Activated CD4-positive, alpha-beta T cell treated with anti-CD3 and anti-CD28 coated beads, Interleukin-2, amount 10 ng/mL, durations not matched to agents 7 days and 5 days (primary cell): ENCODE measurements at regions not wholly inside any gene's neighbourhood (a gene's known extent, or its start where the extent isn't known, plus 50 kb on each side); places are given as distances from the start of the nearest gene placed in this dataset.

Experiments
- CTCF ChIA-PET: fragments of 350-600 bp; sonication (Branson Sonifier 250); formaldehyde crosslinking; loops from one replicate; lab custom pipeline; 2021; ENCODE audit warnings: antibody characterized with exemption; lab: Charles Lee
- POLR2A ChIA-PET: fragments of 350-600 bp; sonication (Branson Sonifier 250); formaldehyde crosslinking; loops from one replicate; lab custom pipeline; 2021; ENCODE audit warnings: antibody characterized with exemption; lab: Charles Lee
- DNase-seq: peaks from one replicate; pipeline ENCODE4 v3.0.0-alpha.2; 2020
- H3K27ac Mint-ChIP-seq: one replicate; pipeline ENCODE4 v1.8.0; 2021; ENCODE audit warnings: mild to moderate bottlenecking, moderate library complexity, mixed read lengths
- H3K27me3 Mint-ChIP-seq: one replicate; pipeline ENCODE4 v1.8.0; 2021; ENCODE audit warnings: mixed read lengths
- H3K36me3 Mint-ChIP-seq: one replicate; pipeline ENCODE4 v1.8.0; 2021; ENCODE audit warnings: low read depth, mixed read lengths
- H3K4me1 Mint-ChIP-seq: one replicate; pipeline ENCODE4 v1.8.0; 2021; ENCODE audit warnings: mixed read lengths
- H3K4me3 Mint-ChIP-seq: one replicate; pipeline ENCODE4 v1.8.0; 2021; ENCODE audit warnings: mild to moderate bottlenecking, moderate library complexity, mixed read lengths
- H3K9me3 Mint-ChIP-seq: one replicate; pipeline ENCODE4 v1.8.0; 2021; ENCODE audit warnings: mixed read lengths

- ChIA-PET POLR2A (no interaction called here), CTCF (no interaction called here)
- Mint-ChIP-seq H3K9me3 (no peaks in the 10 kb centered on the region), H3K36me3 (no peaks in the 10 kb centered on the region), H3K27ac (no peak overlapping the region), H3K4me3 (no peak overlapping the region), H3K4me1 (no peaks in the 10 kb centered on the region), H3K27me3 (peaks cover 2% of the 10 kb centered on the region)
- no peak for DNase-seq
Measured at GRCh38 chr1:115499253-115499652, 142.5 kb upstream of the VANGL1 start.

- CTCF ChIA-PET: no interaction called here
- no peak overlapping the region for H3K27ac Mint-ChIP-seq
- no peaks in the 10 kb centered on the region for H3K4me1 Mint-ChIP-seq
- H3K27me3 Mint-ChIP-seq: peaks cover 2% of the 10 kb centered on the region
- H3K36me3 Mint-ChIP-seq: no peaks in the 10 kb centered on the region
- DNase-seq: no peak
- POLR2A ChIA-PET: no interaction called here
- no peaks in the 10 kb centered on the region for H3K9me3 Mint-ChIP-seq
- no peak overlapping the region for H3K4me3 Mint-ChIP-seq
Measured at GRCh38 chr1:115496904-115497527, 144.8 kb upstream of the VANGL1 start.

- no peaks in the 10 kb centered on the region for H3K9me3 Mint-ChIP-seq
- H3K27ac Mint-ChIP-seq: no peak overlapping the region
- CTCF ChIA-PET: no interaction called here
- no peaks in the 10 kb centered on the region for H3K36me3 Mint-ChIP-seq
- H3K4me1 Mint-ChIP-seq: no peaks in the 10 kb centered on the region
- DNase-seq: no peak
- no peaks in the 10 kb centered on the region for H3K27me3 Mint-ChIP-seq
- H3K4me3 Mint-ChIP-seq: no peak overlapping the region
- POLR2A ChIA-PET: no interaction called here
Measured at GRCh38 chr1:115495625-115496024, 146.1 kb upstream of the VANGL1 start.

GRCh38 chr1:115495111-115495510, 146.7 kb upstream of the VANGL1 start:
- no peaks in the 10 kb centered on the region for H3K36me3 Mint-ChIP-seq
- no peak overlapping the region for H3K4me3 Mint-ChIP-seq
- no peaks in the 10 kb centered on the region for H3K9me3 Mint-ChIP-seq
- ChIA-PET POLR2A (no interaction called here), CTCF (no interaction called here)
- no peaks in the 10 kb centered on the region for H3K27me3 Mint-ChIP-seq
- no peak for DNase-seq
- H3K27ac Mint-ChIP-seq: no peak overlapping the region
- no peaks in the 10 kb centered on the region for H3K4me1 Mint-ChIP-seq

GRCh38 chr1:115493834-115494233, 147.9 kb upstream of the VANGL1 start:
- Mint-ChIP-seq H3K9me3 (no peaks in the 10 kb centered on the region), H3K36me3 (no peaks in the 10 kb centered on the region), H3K27ac (no peak overlapping the region), H3K27me3 (no peaks in the 10 kb centered on the region), H3K4me3 (no peak overlapping the region), H3K4me1 (no peaks in the 10 kb centered on the region)
- ChIA-PET CTCF (no interaction called here), POLR2A (no interaction called here)
- no peak for DNase-seq

GRCh38 chr1:115492880-115493279, 148.9 kb upstream of the VANGL1 start:
- no peaks in the 10 kb centered on the region for H3K36me3 Mint-ChIP-seq
- POLR2A ChIA-PET: no interaction called here

GRCh38 chr1:115492019-115492595, 149.7 kb upstream of the VANGL1 start:
- H3K27me3 Mint-ChIP-seq: no peaks in the 10 kb centered on the region
- H3K36me3 Mint-ChIP-seq: no peaks in the 10 kb centered on the region
- no peak overlapping the region for H3K4me3 Mint-ChIP-seq
- no peak overlapping the region for H3K27ac Mint-ChIP-seq
- no peaks in the 10 kb centered on the region for H3K9me3 Mint-ChIP-seq
- DNase-seq: no peak
- POLR2A ChIA-PET: no interaction called here
- CTCF ChIA-PET: no interaction called here
- H3K4me1 Mint-ChIP-seq: no peaks in the 10 kb centered on the region

More at GRCh38 chr1:115492880-115493279, 148.9 kb upstream of the VANGL1 start:
- Mint-ChIP-seq H3K27me3 (no peaks in the 10 kb centered on the region), H3K4me3 (no peak overlapping the region), H3K4me1 (no peaks in the 10 kb centered on the region), H3K9me3 (no peaks in the 10 kb centered on the region), H3K27ac (no peak overlapping the region)
- CTCF ChIA-PET: no interaction called here
- DNase-seq: no peak

- no peaks in the 10 kb centered on the region for H3K27me3 Mint-ChIP-seq
Measured at GRCh38 chr1:115491298-115492018, 150.3 kb upstream of the VANGL1 start.

GRCh38 chr1:115479055-115479482, 141.0 kb upstream of the NGF start:
- Mint-ChIP-seq H3K9me3 (no peaks in the 10 kb centered on the region), H3K27ac (no peak overlapping the region), H3K36me3 (no peaks in the 10 kb centered on the region), H3K4me3 (no peak overlapping the region), H3K27me3 (no peaks in the 10 kb centered on the region), H3K4me1 (no peaks in the 10 kb centered on the region)
- CTCF ChIA-PET: no interaction called here
- POLR2A ChIA-PET: no interaction called here
- DNase-seq: no peak

More at GRCh38 chr1:115491298-115492018, 150.3 kb upstream of the VANGL1 start:
- Mint-ChIP-seq H3K36me3 (no peaks in the 10 kb centered on the region), H3K4me1 (no peaks in the 10 kb centered on the region), H3K27ac (no peak overlapping the region), H3K4me3 (no peak overlapping the region), H3K9me3 (no peaks in the 10 kb centered on the region)
- no peak for DNase-seq
- CTCF ChIA-PET: no interaction called here
- POLR2A ChIA-PET: no interaction called here

- Mint-ChIP-seq H3K4me3 (no peak overlapping the region), H3K27ac (no peak overlapping the region), H3K4me1 (no peaks in the 10 kb centered on the region), H3K9me3 (no peaks in the 10 kb centered on the region), H3K27me3 (no peaks in the 10 kb centered on the region), H3K36me3 (no peaks in the 10 kb centered on the region)
- no peak for DNase-seq
- POLR2A ChIA-PET: no interaction called here
- CTCF ChIA-PET: no interaction called here
Measured at GRCh38 chr1:115477071-115477470, 139.0 kb upstream of the NGF start.

GRCh38 chr1:115476616-115477015, 138.6 kb upstream of the NGF start:
- no peak overlapping the region for H3K27ac Mint-ChIP-seq
- no peak overlapping the region for H3K4me3 Mint-ChIP-seq
- no peaks in the 10 kb centered on the region for H3K27me3 Mint-ChIP-seq
- no peaks in the 10 kb centered on the region for H3K36me3 Mint-ChIP-seq
- ChIA-PET POLR2A (no interaction called here), CTCF (no interaction called here)
- H3K4me1 Mint-ChIP-seq: no peaks in the 10 kb centered on the region
- no peak for DNase-seq
- no peaks in the 10 kb centered on the region for H3K9me3 Mint-ChIP-seq

- Mint-ChIP-seq H3K36me3 (no peaks in the 10 kb centered on the region), H3K9me3 (no peaks in the 10 kb centered on the region), H3K4me3 (no peak overlapping the region), H3K27ac (no peak overlapping the region), H3K27me3 (no peaks in the 10 kb centered on the region), H3K4me1 (no peaks in the 10 kb centered on the region)
- POLR2A ChIA-PET: no interaction called here
- no peak for DNase-seq
- CTCF ChIA-PET: no interaction called here
Measured at GRCh38 chr1:115475901-115476300, 137.9 kb upstream of the NGF start.

GRCh38 chr1:115475252-115475651, 137.2 kb upstream of the NGF start:
- CTCF ChIA-PET: no interaction called here
- DNase-seq: no peak
- Mint-ChIP-seq H3K4me1 (no peaks in the 10 kb centered on the region), H3K4me3 (no peak overlapping the region), H3K9me3 (no peaks in the 10 kb centered on the region), H3K27me3 (no peaks in the 10 kb centered on the region), H3K27ac (no peak overlapping the region), H3K36me3 (no peaks in the 10 kb centered on the region)
- POLR2A ChIA-PET: no interaction called here
